Smooth muscle cell (in vitro differentiated cells): ENCODE measurements at regions not wholly inside any gene's neighbourhood (a gene's known extent, or its start where the extent isn't known, plus 50 kb on each side); places are given as distances from the start of the nearest gene placed in this dataset.

Source experiments
- DNase-seq: peaks from one replicate; lab custom pipeline; 2025; ENCODE audit not compliant: unreplicated experiment; lab: John Stamatoyannopoulos, UW
- H2AFZ ChIP-seq: fragments of 200-600 bp; sonication (generic); 2 replicates; pipeline ENCODE4 v1.6.0; 2016; ENCODE audit warnings: antibody characterized with exemption, low read depth, mild to moderate bottlenecking
- H3F3A ChIP-seq: fragments of 200-600 bp; sonication (generic); 2 replicates; pipeline ENCODE4 v1.6.0; 2017; ENCODE audit warnings: antibody characterized with exemption, low read depth
- H3K27ac ChIP-seq: fragments of 200-600 bp; sonication (generic); 2 replicates; pipeline ENCODE4 v1.5.1; 2016; ENCODE audit warnings: low read depth, mild to moderate bottlenecking
- H3K27me3 ChIP-seq: fragments of 200-600 bp; sonication (generic); 2 replicates; pipeline ENCODE4 v1.6.1; 2016; ENCODE audit warnings: low read depth, mild to moderate bottlenecking
- H3K36me3 ChIP-seq: fragments of 200-600 bp; sonication (generic); 2 replicates; pipeline ENCODE4 v1.5.1; 2016; ENCODE audit warnings: low read depth
- H3K4me1 ChIP-seq: fragments of 200-600 bp; sonication (generic); 2 replicates; pipeline ENCODE4 v1.5.1; 2016; ENCODE audit warnings: low read depth
- H3K4me2 ChIP-seq: fragments of 200-600 bp; sonication (generic); 2 replicates; pipeline ENCODE4 v1.6.0; 2016; ENCODE audit warnings: mild to moderate bottlenecking
- H3K4me3 ChIP-seq: fragments of 200-600 bp; sonication (generic); 2 replicates; pipeline ENCODE4 v1.5.1; 2016; ENCODE audit warnings: mild to moderate bottlenecking
- H3K79me2 ChIP-seq: fragments of 200-600 bp; sonication (generic); 2 replicates; pipeline ENCODE4 v1.6.0; 2016; ENCODE audit warnings: low read depth, mild to moderate bottlenecking
- H3K9ac ChIP-seq: fragments of 200-600 bp; sonication (generic); 2 replicates; pipeline ENCODE4 v1.6.0; 2016; ENCODE audit warnings: low read depth
- H3K9me3 ChIP-seq: fragments of 200-600 bp; sonication (generic); replicated peaks from 2 replicates; pipeline ENCODE4 v1.5.1; 2016; ENCODE audit warnings: low read depth
- H4K20me1 ChIP-seq: fragments of 200-600 bp; sonication (generic); 2 replicates; pipeline ENCODE4 v1.6.0; 2016; ENCODE audit warnings: low read depth
- WGBS: methylation state at CpG from one replicate; pipeline ENCODE4 v1.1.7; 2016; ENCODE audit warnings: low lambda C conversion rate; 5-methylcytosine and 5-hydroxymethylcytosine counted together
- TF ChIP-seq, protein P1 (sequence below): fragments of 200-600 bp; sonication (generic); IDR thresholded peaks from 2 replicates; pipeline ENCODE4 v1.5.1; 2017; ENCODE audit warnings: borderline replicate concordance, mild to moderate bottlenecking, antibody characterized with exemption; ENCODE audit not compliant: insufficient read depth, poor library complexity, severe bottlenecking

DNA sequence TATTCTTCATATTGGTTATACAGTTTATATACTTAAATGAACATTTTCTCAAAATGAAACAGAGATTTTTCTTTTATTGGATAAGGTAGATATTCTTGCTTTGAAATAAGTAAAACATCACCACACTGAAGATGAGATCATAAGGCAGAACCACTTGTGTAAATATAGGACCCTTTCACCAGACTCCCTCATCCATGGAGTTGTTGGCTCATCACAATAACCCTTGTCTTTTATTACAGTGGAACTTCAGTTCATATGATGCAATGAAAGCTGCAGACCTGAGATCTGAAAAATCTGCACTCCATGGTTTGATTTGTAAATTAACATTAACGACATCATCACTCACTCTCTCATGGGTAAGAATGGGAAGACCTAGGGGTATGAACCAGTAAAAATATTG, 51.9 kb upstream of the DBX2 start:
- no peak overlapping the region for H3K9ac ChIP-seq
- no peak for DNase-seq
- TF ChIP-seq, protein P1, sequence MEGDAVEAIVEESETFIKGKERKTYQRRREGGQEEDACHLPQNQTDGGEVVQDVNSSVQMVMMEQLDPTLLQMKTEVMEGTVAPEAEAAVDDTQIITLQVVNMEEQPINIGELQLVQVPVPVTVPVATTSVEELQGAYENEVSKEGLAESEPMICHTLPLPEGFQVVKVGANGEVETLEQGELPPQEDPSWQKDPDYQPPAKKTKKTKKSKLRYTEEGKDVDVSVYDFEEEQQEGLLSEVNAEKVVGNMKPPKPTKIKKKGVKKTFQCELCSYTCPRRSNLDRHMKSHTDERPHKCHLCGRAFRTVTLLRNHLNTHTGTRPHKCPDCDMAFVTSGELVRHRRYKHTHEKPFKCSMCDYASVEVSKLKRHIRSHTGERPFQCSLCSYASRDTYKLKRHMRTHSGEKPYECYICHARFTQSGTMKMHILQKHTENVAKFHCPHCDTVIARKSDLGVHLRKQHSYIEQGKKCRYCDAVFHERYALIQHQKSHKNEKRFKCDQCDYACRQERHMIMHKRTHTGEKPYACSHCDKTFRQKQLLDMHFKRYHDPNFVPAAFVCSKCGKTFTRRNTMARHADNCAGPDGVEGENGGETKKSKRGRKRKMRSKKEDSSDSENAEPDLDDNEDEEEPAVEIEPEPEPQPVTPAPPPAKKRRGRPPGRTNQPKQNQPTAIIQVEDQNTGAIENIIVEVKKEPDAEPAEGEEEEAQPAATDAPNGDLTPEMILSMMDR: no peak
- no peak overlapping the region for H2AFZ ChIP-seq
- H3K4me3 ChIP-seq: no peak overlapping the region
- H3K36me3 ChIP-seq: no peaks in the 10 kb centered on the region
- no peaks in the 10 kb centered on the region for H3F3A ChIP-seq
- H3K4me1 ChIP-seq: peaks cover 18% of the 10 kb centered on the region
- H3K27ac ChIP-seq: no peak overlapping the region
- H3K4me2 ChIP-seq: no peak overlapping the region
- no peaks in the 10 kb centered on the region for H3K79me2 ChIP-seq
- H3K9me3 ChIP-seq: no peaks in the 10 kb centered on the region
- H3K27me3 ChIP-seq: peaks cover 6% of the 10 kb centered on the region
- 82% methylated on average over 1 of the region's 1 CpG for WGBS
- no peaks in the 10 kb centered on the region for H4K20me1 ChIP-seq

DNA sequence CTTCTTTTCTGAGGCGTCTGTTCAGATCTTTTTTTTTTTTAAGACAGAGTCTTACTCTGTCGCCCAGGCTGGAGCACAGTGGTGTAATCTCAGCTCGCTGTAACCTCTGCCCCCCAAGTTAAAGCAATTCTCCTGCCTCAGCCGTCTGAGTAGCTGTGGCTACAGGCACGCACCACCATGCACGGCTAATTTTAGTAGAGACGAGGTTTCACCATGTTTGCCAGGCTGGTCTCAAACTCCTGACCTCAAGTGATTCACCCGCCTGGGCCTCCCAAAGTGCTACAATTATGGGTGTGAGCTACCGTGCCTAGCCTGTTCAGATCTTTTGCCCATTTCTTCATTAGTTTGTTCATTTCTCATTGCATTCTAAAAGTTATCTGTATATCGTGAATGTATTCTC, 55.1 kb upstream of the DBX2 start:
- no peak overlapping the region for H3K27ac ChIP-seq
- H3K4me2 ChIP-seq: no peak overlapping the region
- no peaks in the 10 kb centered on the region for H3K27me3 ChIP-seq
- 94% methylated on average over 10 of the region's 10 CpGs for WGBS
- H3K4me3 ChIP-seq: no peak overlapping the region
- peaks cover 16% of the 10 kb centered on the region for H3K4me1 ChIP-seq
- no peaks in the 10 kb centered on the region for H3K36me3 ChIP-seq
- H2AFZ ChIP-seq: no peak overlapping the region
- no peaks in the 10 kb centered on the region for H3K9me3 ChIP-seq
- no peaks in the 10 kb centered on the region for H3F3A ChIP-seq
- no peak for DNase-seq
- TF ChIP-seq, protein P1: no peak
- H4K20me1 ChIP-seq: no peaks in the 10 kb centered on the region
- H3K79me2 ChIP-seq: no peaks in the 10 kb centered on the region
- H3K9ac ChIP-seq: no peak overlapping the region

DNA sequence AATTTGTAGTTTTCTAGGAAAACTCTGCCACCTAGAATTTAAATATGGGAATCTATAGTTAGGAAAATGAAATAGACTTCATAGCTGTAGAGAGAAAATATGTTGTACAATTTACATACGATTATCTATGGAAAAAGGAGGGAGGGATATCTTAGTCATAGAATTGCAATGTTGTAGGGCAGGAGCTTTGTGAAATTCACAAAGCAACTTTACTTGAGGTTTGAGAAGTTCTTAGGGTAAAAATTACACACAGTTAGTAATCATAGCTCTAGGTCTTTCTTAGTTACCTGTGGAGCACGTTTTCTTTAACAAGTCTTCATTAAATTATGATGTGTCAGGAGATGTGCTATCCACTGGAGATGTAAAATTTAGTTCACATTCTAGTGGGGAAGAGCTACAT, 61.4 kb upstream of the DBX2 start:
- no peak for DNase-seq
- Histone ChIP-seq H3K4me2 (no peak overlapping the region), H3K79me2 (no peaks in the 10 kb centered on the region), H3K27ac (no peak overlapping the region), H3F3A (no peaks in the 10 kb centered on the region), H3K36me3 (no peaks in the 10 kb centered on the region), H2AFZ (no peak overlapping the region), H3K27me3 (no peaks in the 10 kb centered on the region), H3K4me3 (no peak overlapping the region), H4K20me1 (no peaks in the 10 kb centered on the region), H3K9ac (no peak overlapping the region), H3K9me3 (no peaks in the 10 kb centered on the region), H3K4me1 (no peaks in the 10 kb centered on the region)
- WGBS: 75% methylated on average over 2 of the region's 2 CpGs
- TF ChIP-seq, protein P1: no peak

DNA sequence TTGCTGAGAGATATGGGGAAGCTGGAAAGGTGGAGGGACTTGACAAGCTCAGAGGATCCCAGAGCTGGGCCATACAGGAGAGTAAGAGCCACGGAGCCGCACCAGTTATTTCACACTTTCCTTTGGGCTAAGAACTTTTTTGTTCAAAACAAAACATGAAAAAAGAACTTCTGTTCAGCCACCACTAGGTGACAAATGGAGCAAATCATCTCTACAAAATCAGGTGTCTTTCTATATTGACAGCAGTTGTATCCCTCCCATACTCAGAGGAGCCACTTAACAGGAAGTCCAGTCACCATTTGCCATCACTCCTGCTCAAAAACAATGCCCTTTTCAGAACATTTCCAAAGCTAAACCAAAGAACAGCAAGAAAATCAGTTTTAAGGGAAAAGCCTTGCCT, 70.3 kb upstream of the DBX2 start:
- Histone ChIP-seq H3F3A (no peaks in the 10 kb centered on the region), H3K9me3 (no peaks in the 10 kb centered on the region), H3K4me1 (no peaks in the 10 kb centered on the region), H3K9ac (no peak overlapping the region), H3K36me3 (no peaks in the 10 kb centered on the region), H3K4me2 (no peak overlapping the region), H3K27ac (no peak overlapping the region), H3K4me3 (no peak overlapping the region), H4K20me1 (no peaks in the 10 kb centered on the region), H2AFZ (no peak overlapping the region), H3K79me2 (no peaks in the 10 kb centered on the region), H3K27me3 (peaks cover 14% of the 10 kb centered on the region)
- 74% methylated on average over 2 of the region's 2 CpGs for WGBS
- TF ChIP-seq, protein P1: no peak
- DNase-seq: no peak
